ENCODE measurements at regions not wholly inside any gene's neighbourhood (a gene's known extent, or its start where the extent isn't known, plus 50 kb on each side); places are given as distances from the start of the nearest gene placed in this dataset.

GRCh38 chr2:217049422-217049821 lies 189.6 kb upstream of the TNP1 start:
- Mint-ChIP-seq H3K4me3 (no peak overlapping the region), H3K9me3 (no peaks in the 10 kb centered on the region), H3K27me3 (peaks cover 0 to 14% of the 10 kb centered on the region in 2 donors), H3K4me1 (peaks cover 0 to 7% (median 0%) of the 10 kb centered on the region in 3 donors), H3K27ac (no peak overlapping the region), H3K36me3 (no peaks in the 10 kb centered on the region)
- no peak for ATAC-seq (replicated peaks in 1 of 4)
- Histone ChIP-seq H3K36me3 (ENCODE audit: control insufficient read depth in 2 of 2, extremely low read depth in 1 of 2, insufficient read depth in 1 of 2, low read length in 1 of 2) (no peaks in the 10 kb centered on the region), H3K9me3 (no peaks in the 10 kb centered on the region), H3K27ac (ENCODE audit: low read length) (no peak overlapping the region), H3K4me1 (ENCODE audit: control insufficient read depth in 1 of 2, extremely low read depth in 1 of 2, insufficient read depth in 2 of 2, low read length in 2 of 2) (peaks cover 0 to 3% of the 10 kb centered on the region in 2 experiments), H3K4me3 (ENCODE audit: control insufficient read depth in 1 of 2, extremely low read depth in 1 of 2, low read length in 1 of 2) (no peak overlapping the region), H3K27me3 (replicated peaks in 1 of 2; ENCODE audit: control insufficient read depth in 2 of 2, extremely low read depth in 1 of 2, insufficient read depth in 2 of 2, low read length in 1 of 2) (peaks cover 0 to 3% of the 10 kb centered on the region in 2 experiments)
- ChIA-PET CTCF (no interaction called here), POLR2A (interaction anchor here in 1 of 2 donors (0.7 kb wide), 1 partner anchor 12 kb away, joined by 5 read pairs; no protein-coding TSS in a partner anchor)
- 40% methylated on average over 1 of the region's 7 CpGs for WGBS (ENCODE audit: insufficient coverage)
- DNase-seq: no peak

GRCh38 chr2:217048730-217049129 lies 188.9 kb upstream of the TNP1 start:
- DNase-seq (no peak), ATAC-seq (replicated peaks in 1 of 4) (no peak)
- ChIA-PET CTCF (no interaction called here), POLR2A (no interaction called here)
- H3K4me1 ChIP-seq (ENCODE audit: control insufficient read depth in 1 of 2, extremely low read depth in 1 of 2, insufficient read depth in 2 of 2, low read length in 2 of 2): peaks cover 0 to 3% of the 10 kb centered on the region in 2 experiments
- H3K36me3 ChIP-seq (ENCODE audit: control insufficient read depth in 2 of 2, extremely low read depth in 1 of 2, insufficient read depth in 1 of 2, low read length in 1 of 2): no peaks in the 10 kb centered on the region
- peaks cover 0 to 3% of the 10 kb centered on the region in 2 experiments for H3K27me3 ChIP-seq (replicated peaks in 1 of 2; ENCODE audit: control insufficient read depth in 2 of 2, extremely low read depth in 1 of 2, insufficient read depth in 2 of 2, low read length in 1 of 2)
- peaks cover 0 to 7% (median 0%) of the 10 kb centered on the region in 3 donors for H3K4me1 Mint-ChIP-seq
- H3K27ac ChIP-seq (ENCODE audit: low read length): no peak overlapping the region
- H3K9me3 Mint-ChIP-seq: no peaks in the 10 kb centered on the region
- H3K27me3 Mint-ChIP-seq: peaks cover 0 to 14% of the 10 kb centered on the region in 2 donors
- H3K36me3 Mint-ChIP-seq: no peaks in the 10 kb centered on the region
- H3K4me3 Mint-ChIP-seq: no peak overlapping the region
- no peak overlapping the region for H3K27ac Mint-ChIP-seq
- no peaks in the 10 kb centered on the region for H3K9me3 ChIP-seq
- H3K4me3 ChIP-seq (ENCODE audit: control insufficient read depth in 1 of 2, extremely low read depth in 1 of 2, low read length in 1 of 2): no peak overlapping the region
- WGBS (ENCODE audit: insufficient coverage): no CpG with 5 or more reads among the region's 1 CpG

GRCh38 chr2:217047631-217048030 lies 187.8 kb upstream of the TNP1 start:
- Histone ChIP-seq H3K4me3 (ENCODE audit: control insufficient read depth in 1 of 2, extremely low read depth in 1 of 2, low read length in 1 of 2) (no peak overlapping the region), H3K27ac (ENCODE audit: low read length) (no peak overlapping the region), H3K9me3 (no peaks in the 10 kb centered on the region), H3K36me3 (ENCODE audit: control insufficient read depth in 2 of 2, extremely low read depth in 1 of 2, insufficient read depth in 1 of 2, low read length in 1 of 2) (no peaks in the 10 kb centered on the region), H3K27me3 (replicated peaks in 1 of 2; ENCODE audit: control insufficient read depth in 2 of 2, extremely low read depth in 1 of 2, insufficient read depth in 2 of 2, low read length in 1 of 2) (peaks cover 0 to 3% of the 10 kb centered on the region in 2 experiments), H3K4me1 (ENCODE audit: control insufficient read depth in 1 of 2, extremely low read depth in 1 of 2, insufficient read depth in 2 of 2, low read length in 2 of 2) (peaks cover 0 to 3% of the 10 kb centered on the region in 2 experiments)
- DNase-seq (no peak), ATAC-seq (replicated peaks in 1 of 4) (no peak)
- no peaks in the 10 kb centered on the region for H3K9me3 Mint-ChIP-seq
- WGBS (ENCODE audit: insufficient coverage): no CpG with 5 or more reads among the region's 1 CpG
- H3K4me1 Mint-ChIP-seq: peaks cover 0 to 7% (median 0%) of the 10 kb centered on the region in 3 donors
- H3K27me3 Mint-ChIP-seq: peaks cover 0 to 14% of the 10 kb centered on the region in 2 donors
- CTCF ChIA-PET: no interaction called here
- H3K4me3 Mint-ChIP-seq: no peak overlapping the region
- POLR2A ChIA-PET: no interaction called here
- no peaks in the 10 kb centered on the region for H3K36me3 Mint-ChIP-seq
- no peak overlapping the region for H3K27ac Mint-ChIP-seq

- no peaks in the 10 kb centered on the region for H3K36me3 Mint-ChIP-seq
- Histone ChIP-seq H3K27me3 (replicated peaks in 1 of 2; ENCODE audit: control insufficient read depth in 2 of 2, extremely low read depth in 1 of 2, insufficient read depth in 2 of 2, low read length in 1 of 2) (peaks cover 0 to 3% of the 10 kb centered on the region in 2 experiments), H3K4me1 (ENCODE audit: control insufficient read depth in 1 of 2, extremely low read depth in 1 of 2, insufficient read depth in 2 of 2, low read length in 2 of 2) (peaks cover 0 to 3% of the 10 kb centered on the region in 2 experiments), H3K9me3 (no peaks in the 10 kb centered on the region), H3K27ac (ENCODE audit: low read length) (no peak overlapping the region), H3K36me3 (ENCODE audit: control insufficient read depth in 2 of 2, extremely low read depth in 1 of 2, insufficient read depth in 1 of 2, low read length in 1 of 2) (no peaks in the 10 kb centered on the region), H3K4me3 (ENCODE audit: control insufficient read depth in 1 of 2, extremely low read depth in 1 of 2, low read length in 1 of 2) (no peak overlapping the region)
- DNase-seq (no peak), ATAC-seq (replicated peaks in 1 of 4) (no peak)
- 70% methylated on average over 1 of the region's 3 CpGs for WGBS (ENCODE audit: insufficient coverage)
- POLR2A ChIA-PET: no interaction called here
- CTCF ChIA-PET: no interaction called here
- H3K27me3 Mint-ChIP-seq: peaks cover 0 to 14% of the 10 kb centered on the region in 2 donors
- no peaks in the 10 kb centered on the region for H3K9me3 Mint-ChIP-seq
- H3K4me1 Mint-ChIP-seq: peaks cover 0 to 7% (median 0%) of the 10 kb centered on the region in 3 donors
- H3K27ac Mint-ChIP-seq: no peak overlapping the region
- H3K4me3 Mint-ChIP-seq: no peak overlapping the region
Measured at GRCh38 chr2:217047209-217047608, 187.3 kb upstream of the TNP1 start.

- H3K27ac ChIP-seq (ENCODE audit: low read length): no peak overlapping the region
- ChIA-PET POLR2A (no interaction called here), CTCF (no interaction called here)
- Mint-ChIP-seq H3K27me3 (peaks cover 2 to 15% of the 10 kb centered on the region in 2 donors), H3K27ac (no peak overlapping the region), H3K9me3 (peaks cover 0 to 3% (median 0%) of the 10 kb centered on the region in 3 donors), H3K4me1 (peaks cover 0 to 7% (median 0%) of the 10 kb centered on the region in 3 donors), H3K36me3 (no peaks in the 10 kb centered on the region), H3K4me3 (no peak overlapping the region)
- WGBS (ENCODE audit: insufficient coverage): 86% methylated on average over 3 of the region's 7 CpGs
- no peak for DNase-seq
- no peak overlapping the region for H3K4me3 ChIP-seq (ENCODE audit: control insufficient read depth in 1 of 2, extremely low read depth in 1 of 2, low read length in 1 of 2)
- ATAC-seq (replicated peaks in 1 of 4): no peak
- H3K27me3 ChIP-seq (replicated peaks in 1 of 2; ENCODE audit: control insufficient read depth in 2 of 2, extremely low read depth in 1 of 2, insufficient read depth in 2 of 2, low read length in 1 of 2): peaks cover 0 to 3% of the 10 kb centered on the region in 2 experiments
- H3K9me3 ChIP-seq: no peaks in the 10 kb centered on the region
- no peaks in the 10 kb centered on the region for H3K36me3 ChIP-seq (ENCODE audit: control insufficient read depth in 2 of 2, extremely low read depth in 1 of 2, insufficient read depth in 1 of 2, low read length in 1 of 2)
- peaks cover 0 to 3% of the 10 kb centered on the region in 2 experiments for H3K4me1 ChIP-seq (ENCODE audit: control insufficient read depth in 1 of 2, extremely low read depth in 1 of 2, insufficient read depth in 2 of 2, low read length in 2 of 2)
Measured at GRCh38 chr2:217045700-217046475, 186.0 kb upstream of the TNP1 start.

GRCh38 chr2:217040099-217040498 lies 180.2 kb upstream of the TNP1 start:
- no peaks in the 10 kb centered on the region for H3K9me3 ChIP-seq
- ChIA-PET CTCF (no interaction called here), POLR2A (no interaction called here)
- ATAC-seq (replicated peaks in 1 of 4) (no peak), DNase-seq (no peak)
- no peak overlapping the region for H3K27ac Mint-ChIP-seq
- H3K9me3 Mint-ChIP-seq: peaks cover 0 to 4% (median 0%) of the 10 kb centered on the region in 3 donors
- no peaks in the 10 kb centered on the region for H3K4me1 ChIP-seq (ENCODE audit: control insufficient read depth in 1 of 2, extremely low read depth in 1 of 2, insufficient read depth in 2 of 2, low read length in 2 of 2)
- H3K4me1 Mint-ChIP-seq: no peaks in the 10 kb centered on the region
- no peak overlapping the region for H3K27ac ChIP-seq (ENCODE audit: low read length)
- peaks cover 2 to 3% of the 10 kb centered on the region in 2 donors for H3K27me3 Mint-ChIP-seq
- no peak overlapping the region for H3K4me3 ChIP-seq (ENCODE audit: control insufficient read depth in 1 of 2, extremely low read depth in 1 of 2, low read length in 1 of 2)
- no peak overlapping the region for H3K4me3 Mint-ChIP-seq
- no peaks in the 10 kb centered on the region for H3K27me3 ChIP-seq (replicated peaks in 1 of 2; ENCODE audit: control insufficient read depth in 2 of 2, extremely low read depth in 1 of 2, insufficient read depth in 2 of 2, low read length in 1 of 2)
- H3K36me3 ChIP-seq (ENCODE audit: control insufficient read depth in 2 of 2, extremely low read depth in 1 of 2, insufficient read depth in 1 of 2, low read length in 1 of 2): no peaks in the 10 kb centered on the region
- WGBS (ENCODE audit: insufficient coverage): 86% methylated on average over 6 of the region's 8 CpGs
- H3K36me3 Mint-ChIP-seq: no peaks in the 10 kb centered on the region
